GM19395 (cell line): ENCODE measurements at regions not wholly inside any gene's neighbourhood (a gene's known extent, or its start where the extent isn't known, plus 50 kb on each side); places are given as distances from the start of the nearest gene placed in this dataset.
"Not testable (repeated sequence)": the region's sequence is repeated elsewhere in the genome, so short reads cannot be mapped to it uniquely, and the experiment has no call there.

Source experiments
- ATAC-seq: cut with Tn5 transposase; IDR thresholded peaks from one replicate; pipeline ENCODE4 v1.9.1; 2021; ENCODE audit warnings: mild to moderate bottlenecking, moderate library complexity; ENCODE audit not compliant: unreplicated experiment

DNA sequence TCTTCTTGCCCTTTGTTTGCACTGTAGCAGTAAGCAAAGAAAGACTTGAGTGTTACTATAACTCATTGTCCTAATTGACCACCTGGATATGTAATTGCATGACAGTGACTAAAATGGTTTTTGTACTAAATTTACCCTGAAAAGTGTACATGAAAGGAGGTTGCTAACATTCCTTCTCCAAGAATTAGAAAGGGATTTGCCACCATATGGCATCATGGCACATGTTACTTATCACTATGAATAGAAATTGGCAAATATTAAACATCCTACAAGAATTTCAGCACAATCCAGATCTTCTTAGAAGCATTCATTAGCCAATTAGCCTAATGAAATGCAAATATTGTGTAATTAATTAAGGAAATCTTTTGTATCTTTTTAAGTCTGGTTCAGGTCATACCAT lies 834.2 kb downstream of the STPG2 start:
- no peak for ATAC-seq

DNA sequence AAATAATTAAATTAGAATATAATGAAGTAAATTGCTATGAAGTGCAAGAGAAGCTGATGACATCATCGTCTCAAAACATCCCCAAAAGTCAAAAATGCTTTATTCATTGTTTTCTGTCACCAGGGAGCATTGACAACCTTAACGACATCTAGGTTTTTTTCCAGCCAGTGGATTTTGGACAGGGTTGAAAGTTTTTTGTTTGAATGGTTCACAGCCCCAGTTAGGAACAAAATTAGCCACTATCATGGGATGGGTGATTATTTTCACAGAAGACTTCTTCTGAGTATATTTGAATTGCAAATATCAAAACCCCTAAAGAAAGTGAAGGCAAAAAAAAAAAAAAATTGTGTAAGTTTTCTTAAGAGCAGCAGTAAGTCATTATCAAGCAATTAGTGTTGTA lies 826.1 kb downstream of the STPG2 start:
- no peak for ATAC-seq

DNA sequence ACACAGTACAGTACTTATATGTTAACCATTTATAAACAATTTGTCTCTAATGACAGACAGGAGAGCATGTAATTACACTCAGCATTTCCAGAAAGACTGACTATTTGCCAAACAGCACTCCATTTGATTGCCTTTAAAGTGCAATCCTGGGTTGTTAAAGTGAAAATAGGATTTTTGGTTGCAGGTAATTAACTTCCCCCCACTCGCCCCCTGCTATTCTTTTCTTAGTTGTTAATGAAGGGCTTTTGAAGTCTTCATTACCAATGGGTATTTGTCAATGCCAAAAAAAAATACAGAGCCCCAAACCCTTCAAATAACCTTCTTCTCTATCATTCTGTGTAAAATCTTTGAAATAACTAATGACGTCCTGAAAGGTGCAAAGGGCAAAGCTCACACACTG lies 825.6 kb downstream of the STPG2 start:
- no peak for ATAC-seq

DNA sequence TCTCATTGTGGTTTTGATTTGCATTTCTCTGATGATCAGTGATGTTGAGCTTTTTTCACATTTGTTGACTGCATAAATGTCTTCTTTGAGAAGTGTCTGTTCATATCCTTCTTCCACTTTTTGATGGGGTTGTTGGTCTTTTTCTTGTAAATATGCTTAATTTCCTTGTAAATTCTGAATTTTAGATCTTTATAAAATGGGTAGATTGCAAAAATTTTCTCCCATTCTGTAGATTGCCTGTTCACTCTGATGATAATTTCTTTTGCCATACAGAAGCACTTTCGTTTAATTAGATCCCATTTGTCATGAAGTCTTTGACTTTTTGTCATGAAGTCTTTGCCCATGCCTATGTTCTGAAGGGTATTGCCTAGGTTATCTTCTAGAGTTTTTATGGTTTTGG lies 817.5 kb downstream of the STPG2 start:
- ATAC-seq = not testable (repeated sequence)

DNA sequence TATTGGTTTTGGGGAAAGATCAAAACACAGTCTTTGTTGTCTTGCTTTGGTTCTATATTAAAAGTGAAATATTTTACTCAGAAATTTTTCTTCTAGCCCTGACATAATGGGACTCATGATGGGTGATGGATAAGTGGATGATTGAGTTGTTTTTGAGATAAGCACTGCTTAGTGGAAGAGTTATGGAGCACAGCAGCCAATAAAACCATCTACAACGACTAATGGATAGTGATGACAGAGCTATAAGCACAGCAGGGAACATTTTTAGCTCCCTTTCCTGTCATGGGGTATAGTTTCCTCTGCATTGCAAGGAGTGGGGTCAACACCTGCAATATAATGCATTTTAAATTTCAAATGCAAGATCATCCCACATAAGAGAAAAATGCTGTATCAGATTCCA lies 812.4 kb downstream of the STPG2 start:
- ATAC-seq = no peak

DNA sequence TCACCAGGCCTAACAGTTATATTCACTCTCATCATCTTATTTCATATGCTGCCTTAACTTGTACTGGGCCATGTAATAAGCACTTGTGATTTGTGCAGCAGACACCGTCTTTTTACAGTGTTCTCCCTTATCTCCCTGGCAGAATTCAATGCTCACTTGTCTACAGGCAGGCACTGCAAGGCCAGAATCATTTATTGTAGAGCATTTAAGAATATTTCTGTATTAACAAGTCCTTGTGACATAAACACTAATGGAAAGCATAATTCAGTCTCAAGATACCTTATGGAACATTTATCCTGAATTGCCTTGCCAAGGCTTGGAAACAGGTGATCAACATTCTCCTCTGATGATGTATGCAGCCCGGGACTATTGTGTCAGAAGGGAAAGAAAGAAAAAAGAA lies 808.9 kb downstream of the STPG2 start:
- ATAC-seq = no peak

DNA sequence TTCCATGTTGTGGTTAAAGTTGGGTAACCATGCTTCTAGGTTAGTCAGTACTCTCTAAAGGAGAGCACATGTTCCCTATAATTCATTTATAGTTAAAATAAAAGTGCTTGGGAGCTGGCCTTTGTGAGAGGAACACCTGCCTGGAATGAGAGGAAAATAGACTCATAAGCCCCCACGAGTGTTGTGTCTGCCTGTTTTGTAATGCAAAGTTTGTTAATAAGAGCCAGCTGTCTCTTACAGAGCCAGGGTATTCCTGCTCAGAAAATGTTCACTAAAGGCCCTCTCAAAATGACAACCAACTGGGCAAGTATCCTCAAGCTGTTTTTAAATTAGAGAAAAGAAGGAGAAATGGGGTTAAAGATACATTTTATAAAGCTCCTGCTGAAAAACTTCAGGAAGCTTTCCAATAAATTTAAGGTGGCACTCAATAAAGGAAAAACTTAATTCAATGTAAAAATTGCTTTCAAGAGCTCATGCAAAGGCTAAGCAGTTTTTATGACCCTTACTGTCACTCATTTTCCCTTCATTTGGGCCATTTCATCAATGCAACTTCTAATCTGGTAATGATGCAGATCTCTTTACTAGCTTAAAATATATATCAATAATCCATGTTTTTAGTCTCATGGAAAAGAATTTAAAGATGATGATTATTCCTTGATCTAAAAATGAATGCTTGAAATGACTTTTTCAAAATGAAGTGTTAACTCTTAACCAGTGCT lies 793.6 kb downstream of the STPG2 start:
- no peak for ATAC-seq

DNA sequence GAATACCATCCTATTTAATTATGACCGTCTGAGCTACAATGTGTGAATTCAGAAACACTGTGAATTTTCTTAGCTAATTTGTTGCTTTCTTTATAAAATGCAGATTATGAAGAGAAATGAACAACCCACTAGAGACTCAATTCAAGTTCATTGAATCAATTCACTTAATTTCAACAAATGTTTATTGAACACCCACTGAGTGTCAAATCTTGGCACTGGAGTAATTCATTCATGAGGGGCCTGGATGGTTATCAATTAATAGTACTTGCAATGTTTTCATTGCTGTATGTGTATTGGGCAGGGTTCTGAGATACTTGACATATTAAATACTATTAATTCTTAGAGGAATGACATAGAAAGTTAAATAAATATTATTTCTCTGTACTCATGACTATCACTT lies 789.4 kb downstream of the STPG2 start:
- ATAC-seq = no peak

DNA sequence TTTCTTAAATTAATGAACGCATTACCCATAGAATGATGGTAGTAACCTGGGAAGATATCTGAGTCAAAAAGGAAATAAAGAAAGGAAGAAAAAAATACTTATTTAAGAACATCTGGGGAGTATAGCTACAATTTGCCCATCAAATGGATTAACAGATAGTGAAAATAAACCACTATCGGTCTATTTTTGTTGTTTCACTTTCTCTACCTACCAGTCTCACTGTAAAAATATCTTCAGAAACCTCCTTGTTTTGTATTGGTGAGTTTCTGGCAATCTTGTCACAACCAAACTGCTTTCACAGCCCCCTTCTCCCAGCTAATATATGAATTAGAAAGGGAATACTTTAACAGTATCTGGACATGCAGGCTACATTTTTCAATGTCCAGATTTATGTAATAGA lies 783.5 kb downstream of the STPG2 start:
- ATAC-seq = no peak

DNA sequence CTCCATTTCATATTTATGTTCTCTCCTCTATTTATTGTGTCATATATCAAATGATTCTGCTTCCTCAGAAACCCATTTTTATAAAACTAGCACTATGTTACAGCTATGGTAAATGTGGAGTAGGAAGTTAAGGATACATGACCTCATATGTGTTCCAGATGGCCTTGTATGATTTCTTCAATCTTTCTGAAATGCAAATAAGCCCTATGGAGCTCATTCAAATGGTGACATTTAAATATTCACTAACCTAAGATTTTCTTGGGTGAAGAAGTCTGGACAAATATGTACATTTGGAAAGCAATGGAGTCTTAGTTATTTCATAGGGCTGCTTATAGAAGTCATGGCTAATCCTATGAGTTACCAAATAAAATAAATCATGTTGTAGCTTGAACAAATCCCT lies 782.5 kb downstream of the STPG2 start:
- no peak for ATAC-seq

DNA sequence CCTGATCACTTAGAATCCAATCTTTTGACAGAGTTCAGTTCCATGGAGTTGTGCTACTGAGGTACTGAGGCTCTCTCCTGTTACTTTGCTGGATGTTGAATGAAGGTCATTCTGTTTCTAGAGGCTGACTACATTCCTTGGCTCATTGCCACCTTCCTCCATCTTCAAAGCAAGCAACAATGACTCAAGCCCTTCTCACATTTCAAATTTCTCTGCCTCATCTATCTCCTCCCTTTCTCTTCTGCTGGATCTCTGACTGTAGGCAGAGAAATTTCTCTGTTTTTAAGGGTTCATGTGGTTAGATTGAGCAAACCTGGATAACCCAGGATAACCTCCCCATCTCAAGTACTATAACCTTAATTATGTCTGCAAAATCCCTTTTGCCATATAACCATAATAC lies 775.4 kb downstream of the STPG2 start:
- ATAC-seq = no peak

DNA sequence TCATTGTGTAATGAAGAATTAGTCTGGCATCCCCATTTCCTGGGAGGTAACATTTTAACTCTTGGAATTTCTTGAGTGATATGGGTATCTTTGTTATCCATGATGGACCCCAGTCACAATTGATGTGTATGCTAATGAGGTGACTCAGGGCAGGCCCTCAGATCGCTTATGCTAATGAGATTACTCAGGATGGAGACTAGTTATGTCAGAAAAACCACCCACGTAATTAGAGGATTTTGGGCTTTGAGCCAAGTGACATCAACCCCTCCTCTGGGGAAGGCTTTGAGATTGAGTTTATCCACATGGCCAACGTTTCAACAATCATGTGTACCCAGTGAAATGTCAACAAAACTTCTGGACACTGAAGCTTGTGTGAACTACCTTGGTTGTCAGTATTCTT lies 772.7 kb downstream of the STPG2 start:
- ATAC-seq = no peak

DNA sequence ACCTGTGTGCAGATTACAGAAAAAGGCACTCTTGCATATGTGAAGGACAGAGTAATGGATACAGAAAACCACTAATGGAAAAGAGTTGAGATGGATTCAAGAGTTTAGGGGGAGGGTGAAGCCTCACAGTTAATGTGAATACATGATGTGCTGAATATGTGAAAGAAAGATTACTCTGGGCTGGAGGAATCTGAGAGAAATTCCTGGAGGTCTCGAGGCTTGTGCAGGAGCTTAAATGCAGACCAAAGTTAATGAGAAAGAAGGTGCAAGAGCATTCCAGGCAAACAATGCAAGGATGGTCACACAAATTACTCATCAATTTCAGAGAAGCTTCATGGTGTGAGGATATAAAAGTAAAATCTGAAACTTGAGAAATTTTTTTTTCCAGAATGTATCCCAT lies 768.8 kb downstream of the STPG2 start:
- no peak for ATAC-seq

DNA sequence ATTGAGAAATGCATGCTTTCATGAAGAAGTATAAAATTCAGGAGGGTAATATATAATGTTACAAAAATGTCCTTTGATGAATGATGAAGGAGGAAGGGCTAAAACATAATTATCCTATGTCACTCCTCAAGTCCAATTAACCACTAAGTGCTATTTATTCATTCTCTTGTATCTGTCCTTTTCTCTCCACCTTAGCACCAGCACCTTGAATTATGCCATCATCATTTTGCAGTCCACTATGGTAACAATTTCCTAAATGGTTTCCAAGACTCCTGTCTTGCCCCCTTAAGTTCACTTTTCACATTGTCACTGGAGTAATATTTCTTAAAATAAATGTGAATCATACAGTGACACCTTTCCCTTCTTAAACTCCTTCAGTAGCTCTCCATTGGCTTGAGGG lies 756.3 kb downstream of the STPG2 start:
- ATAC-seq = no peak

DNA sequence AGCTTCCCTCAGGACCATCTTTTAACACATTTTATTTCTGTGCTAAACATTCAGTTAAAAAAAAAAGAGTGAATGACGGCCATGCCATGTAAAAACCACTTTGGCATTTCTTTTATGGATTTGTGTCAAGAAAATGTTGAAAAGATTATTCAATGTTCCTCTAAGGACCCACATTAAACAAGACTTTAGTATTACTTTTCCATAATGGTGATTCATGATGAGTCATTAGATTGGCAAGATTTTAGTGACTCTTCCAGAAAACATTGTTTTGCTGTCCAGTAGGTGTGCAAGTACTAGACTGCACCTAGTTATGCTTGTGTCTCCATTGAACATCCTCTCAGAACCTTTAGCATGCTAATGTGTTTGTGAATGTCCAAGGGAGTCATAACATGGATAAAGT lies 748.6 kb downstream of the STPG2 start:
- ATAC-seq = no peak

DNA sequence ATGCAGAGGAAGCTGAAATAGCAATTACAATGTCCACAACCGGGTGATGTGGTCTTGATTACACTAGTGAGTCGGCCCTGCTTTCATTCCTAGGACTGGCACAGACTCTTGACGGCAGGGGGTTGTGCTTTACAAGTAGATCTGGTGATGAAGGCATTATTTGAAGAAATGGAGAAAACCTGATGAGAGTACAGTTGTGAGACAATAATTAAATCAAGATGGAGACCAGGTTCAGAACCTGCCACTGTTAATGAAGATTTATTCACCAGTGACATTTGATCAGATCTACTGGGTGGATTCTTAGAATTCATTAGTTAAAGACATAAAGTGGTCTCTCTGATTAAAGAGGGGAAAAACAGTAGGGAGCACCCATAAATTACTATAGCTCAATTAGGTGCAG lies 747.2 kb downstream of the STPG2 start:
- no peak for ATAC-seq

DNA sequence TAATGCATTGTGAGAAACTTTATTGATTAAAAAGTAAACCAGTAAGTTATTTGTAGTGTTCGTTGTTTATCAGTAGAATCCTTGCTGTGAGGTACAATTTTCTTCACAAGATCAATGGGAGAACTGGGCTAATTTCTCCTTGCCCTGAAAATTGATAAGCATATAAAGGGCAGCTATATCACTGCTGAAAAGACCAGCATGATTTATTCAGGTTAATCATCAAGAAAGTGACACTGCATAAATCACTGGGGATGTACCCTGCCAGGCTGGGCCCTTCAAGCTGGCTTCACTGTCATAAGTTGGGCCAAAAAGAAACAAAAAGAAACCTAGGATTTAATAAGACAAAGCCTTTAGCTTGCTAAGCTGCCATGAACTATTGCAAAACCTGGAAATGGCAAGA lies 746.7 kb downstream of the STPG2 start:
- ATAC-seq = no peak

DNA sequence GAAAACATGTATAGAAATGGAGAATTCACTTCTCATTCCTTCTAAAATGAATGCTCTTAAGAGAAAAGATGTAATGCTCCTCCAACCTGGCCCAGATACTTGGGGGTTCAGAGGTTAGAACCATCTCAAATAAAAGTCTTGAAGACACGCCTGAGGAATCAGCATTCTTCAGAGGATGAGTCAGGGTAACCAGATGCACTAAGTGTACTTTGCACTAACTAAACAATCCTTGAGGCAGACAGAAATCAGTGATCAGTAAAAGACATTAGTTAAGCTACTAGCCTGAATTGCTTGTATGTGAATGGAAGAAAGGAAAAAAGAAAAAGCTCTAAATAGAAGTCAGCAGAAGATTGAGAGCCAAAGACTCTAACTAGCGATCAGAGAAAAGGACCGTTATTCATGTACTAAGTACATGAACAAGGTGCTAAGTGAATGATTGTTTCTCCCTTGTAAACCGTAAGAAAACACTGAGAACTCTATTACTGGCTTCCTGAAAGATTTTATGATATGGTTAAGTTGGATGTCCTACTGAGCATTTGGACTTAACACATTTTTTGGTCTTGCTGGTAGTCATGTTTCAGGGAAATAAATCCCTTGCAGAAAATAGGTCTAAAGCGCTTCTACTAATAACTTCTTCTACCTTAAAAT lies 738.3 kb downstream of the STPG2 start:
- ATAC-seq = no peak

DNA sequence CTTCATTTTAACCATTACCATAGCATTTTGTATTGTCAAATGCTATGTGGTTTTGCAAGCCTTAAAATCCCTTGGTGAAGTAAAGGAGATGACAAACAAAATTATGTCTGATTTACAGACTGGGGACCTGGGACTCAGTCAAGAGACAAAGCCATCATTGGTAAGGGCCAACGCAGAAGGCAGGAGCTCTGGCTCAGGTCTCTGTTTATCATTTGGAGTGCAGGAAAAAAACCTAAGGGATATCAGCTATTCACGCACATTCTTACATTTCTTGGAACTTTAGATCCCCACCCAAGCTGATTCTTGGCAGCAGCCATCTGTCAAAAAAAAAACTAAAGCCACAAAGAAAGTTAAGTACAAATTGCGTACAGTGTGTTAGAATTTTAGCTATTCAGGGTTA lies 731.9 kb downstream of the STPG2 start:
- ATAC-seq = no peak

DNA sequence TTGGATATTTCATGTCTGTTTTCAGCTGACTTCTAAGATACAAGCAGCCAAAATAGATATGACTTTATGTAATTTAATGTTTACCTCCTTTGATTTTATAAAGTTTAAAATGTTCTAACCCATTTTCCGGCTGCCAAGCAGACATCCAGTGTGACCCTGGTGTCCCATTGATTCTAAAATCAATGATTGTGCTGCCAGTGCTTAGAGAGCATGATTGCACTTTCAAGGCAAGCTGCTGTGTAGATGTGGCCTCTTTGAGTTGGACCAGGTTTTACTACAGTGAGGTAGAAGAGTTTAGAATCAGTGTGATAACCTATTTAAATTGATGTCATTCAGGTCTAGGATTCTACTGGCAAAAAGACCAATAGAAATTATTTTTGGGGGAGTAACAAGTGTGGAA lies 730.9 kb downstream of the STPG2 start:
- ATAC-seq = no peak

DNA sequence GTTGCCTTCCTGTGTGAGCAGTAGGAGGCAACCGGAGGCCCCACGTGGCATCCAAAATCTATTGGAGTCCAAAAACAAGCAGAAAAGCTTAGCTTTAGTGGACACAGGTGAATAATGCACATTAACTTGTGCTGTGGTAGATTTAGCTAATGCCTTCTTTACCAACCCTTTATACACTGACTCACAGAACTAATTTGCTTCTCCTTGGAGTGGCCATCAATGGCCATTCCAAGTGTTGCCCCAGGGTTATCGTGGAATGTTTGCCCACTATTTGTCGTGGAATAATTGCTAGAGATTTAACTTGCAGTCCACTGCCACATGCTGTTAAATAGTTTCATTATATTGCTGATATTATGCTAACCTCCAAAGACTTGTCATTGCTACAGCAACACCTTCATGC lies 729.1 kb downstream of the STPG2 start:
- no peak for ATAC-seq

DNA sequence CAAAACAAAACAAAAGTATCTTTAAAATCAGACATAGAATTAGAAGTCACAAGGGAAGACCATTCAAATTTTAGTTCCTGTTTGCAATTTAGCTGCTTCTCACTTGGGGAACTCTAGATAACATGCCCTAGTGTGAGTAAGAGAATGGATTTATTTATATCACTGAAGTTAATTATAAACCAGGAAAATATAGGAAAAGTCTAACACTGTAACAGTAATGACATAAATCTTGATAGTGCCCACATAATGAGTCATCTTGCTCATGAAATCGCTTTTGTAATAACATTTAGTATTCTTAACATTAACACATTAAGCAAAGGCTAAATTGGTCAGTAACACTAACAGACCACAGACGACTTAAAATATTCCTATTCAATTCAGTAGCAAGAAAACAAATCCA lies 710.7 kb downstream of the STPG2 start:
- ATAC-seq = no peak
